ENCODE measurements at regions not wholly inside any gene's neighbourhood (a gene's known extent, or its start where the extent isn't known, plus 50 kb on each side); places are given as distances from the start of the nearest gene placed in this dataset.

DNA sequence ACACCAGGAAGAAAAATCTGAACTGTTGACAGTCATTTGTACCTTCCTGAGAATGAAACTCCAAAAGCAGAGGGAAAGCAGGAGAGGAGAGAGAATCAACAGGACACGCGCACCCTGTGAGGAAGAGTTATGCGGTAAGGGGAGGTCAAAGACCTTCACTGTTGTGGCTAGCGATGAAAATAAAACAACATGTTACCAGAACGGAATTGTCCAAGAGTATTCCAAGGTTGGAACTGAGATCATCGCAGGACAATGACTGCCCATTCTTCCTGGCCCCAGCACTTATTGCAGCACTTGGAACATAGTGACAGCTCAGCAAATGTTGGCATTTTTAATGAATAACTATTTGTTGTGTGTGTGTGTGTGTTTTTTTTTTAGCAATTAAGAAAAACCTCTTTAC is 176.0 kb upstream of the TSC22D1 start (continued):
- TF ChIP-seq SAP30 (IDR thresholded peaks at IDR 0.05; ENCODE audit: insufficient read depth, insufficient replicate concordance, low read length): no peak
- TF ChIP-seq FOSL1 (IDR thresholded peaks at IDR 0.05; ENCODE audit: insufficient read depth, low read depth, low read length): no peak
- TF ChIP-seq EP300 (IDR thresholded peaks at IDR 0.05; ENCODE audit: borderline replicate concordance in 1 of 2, low read depth in 2 of 2, low read length in 2 of 2): no peak
